GM12878 (cell line): ENCODE measurements at regions not wholly inside any gene's neighbourhood (a gene's known extent, or its start where the extent isn't known, plus 50 kb on each side); places are given as distances from the start of the nearest gene placed in this dataset.

Experiments
- ATAC-seq: fragments of 200-7000 bp; cut with Tn5 transposase; 3 replicates; pipeline ENCODE4 v1.9.1; 2020; ENCODE audit warnings: mild to moderate bottlenecking, moderate library complexity
- BruUV-seq: library from RNA; stranded (reverse); fragments of 400-500 nt; replicated peaks from 2 replicates; lab custom pipeline; 2021; lab: Mats Ljungman, UMichigan
- CTCF ChIA-PET: fragments of 300-600 bp; sonication (Branson Sonifier 250); formaldehyde crosslinking; extraction: SDS; loops from one replicate; lab custom pipeline; 2021; ENCODE audit warnings: inconsistent platforms; lab: Yijun Ruan, JAX
- POLR2A ChIA-PET: fragments of 350-600 bp; formaldehyde crosslinking; extraction: SDS; loops from one replicate; lab custom pipeline; 2021; ENCODE audit warnings: inconsistent platforms; lab: Charles Lee
- RAD21 ChIA-PET: fragments of 300-600 bp; sonication (Branson Sonifier 250); formaldehyde crosslinking; loops from one replicate; lab custom pipeline; 2023; ENCODE audit warnings: antibody characterized with exemption; ENCODE audit not compliant: unreplicated experiment; lab: Charles Lee
- SMC1A ChIA-PET: fragments of 300-600 bp; sonication (Branson Sonifier 250); formaldehyde crosslinking; loops from one replicate; lab custom pipeline; 2023; ENCODE audit not compliant: unreplicated experiment, uncharacterized antibody; lab: Charles Lee
- DNase-seq: peaks from one replicate; pipeline ENCODE4 v3.0.0-alpha.2; 2011; ENCODE audit warnings: low read depth, low spot score
- FAIRE-seq: peaks from 3 replicates; lab custom pipeline; 2011; peaks lifted over from hg19 to GRCh38; lab: Jason Lieb, UNC
- H2AFZ ChIP-seq: 2 replicates; pipeline ENCODE4 v1.6.0; 2011; ENCODE audit warnings: low read depth, low read length, control low read depth; ENCODE audit not compliant: control insufficient read depth
- H3K27ac ChIP-seq: 2 replicates; pipeline ENCODE4 v1.5.1; 2011; ENCODE audit warnings: control low read depth; ENCODE audit not compliant: control insufficient read depth, insufficient read depth
- H3K27me3 ChIP-seq, 2 experiments: replicated peaks in 1 of 2; 2 replicates each; pipeline versions ENCODE4 v1.6.0 to v1.6.1; 2011; ENCODE audit warnings: low read length in 1 of 2; ENCODE audit not compliant: control insufficient read depth in 2 of 2, insufficient read depth in 2 of 2
- H3K36me3 ChIP-seq, 2 experiments: 2 replicates each; pipeline ENCODE4 v1.5.1; 2011; ENCODE audit warnings: low read length in 1 of 2; ENCODE audit not compliant: control insufficient read depth in 2 of 2, insufficient read depth in 2 of 2
- H3K4me1 ChIP-seq: 2 replicates; pipeline ENCODE4 v1.6.1; 2011; ENCODE audit warnings: mild to moderate bottlenecking, low read length, moderate library complexity, mixed read lengths; ENCODE audit not compliant: control insufficient read depth, insufficient read depth
- H3K4me2 ChIP-seq: 2 replicates; pipeline ENCODE4 v1.6.0; 2011; ENCODE audit warnings: control low read depth; ENCODE audit not compliant: control insufficient read depth, insufficient read depth
- H3K4me3 ChIP-seq: fragments of 200-600 bp; sonication (generic); 2 replicates; pipeline ENCODE4 v1.5.1; 2016
- H3K79me2 ChIP-seq: 2 replicates; pipeline ENCODE4 v1.6.0; 2011; ENCODE audit warnings: low read length; ENCODE audit not compliant: control insufficient read depth, insufficient read depth
- H3K9ac ChIP-seq: 2 replicates; pipeline ENCODE4 v1.8.0; 2011; ENCODE audit warnings: low read length, control low read depth, mixed read lengths; ENCODE audit not compliant: control insufficient read depth, insufficient read depth
- H3K9me3 ChIP-seq: replicated peaks from 3 replicates; pipeline ENCODE4 v1.5.1; 2011; ENCODE audit warnings: mild to moderate bottlenecking, low read length; ENCODE audit not compliant: control insufficient read depth, insufficient read depth
- H4K20me1 ChIP-seq: 2 replicates; pipeline ENCODE4 v1.6.0; 2011; ENCODE audit not compliant: control insufficient read depth, insufficient read depth
- GATAD2B ChIP-seq: fragments of 450-650 bp; conservative IDR thresholded peaks from 2 replicates; pipeline ENCODE4 v1.6.1; 2017; ENCODE audit warnings: low read depth, mild to moderate bottlenecking, moderate library complexity
- JUNB ChIP-seq: IDR thresholded peaks from 2 replicates; pipeline ENCODE4 v1.6.1; 2016; ENCODE audit warnings: antibody characterized with exemption, mild to moderate bottlenecking
- NFXL1 ChIP-seq: fragments of 450-650 bp; IDR thresholded peaks from 2 replicates; pipeline ENCODE4 v1.6.1; 2017; ENCODE audit warnings: antibody characterized with exemption, mild to moderate bottlenecking, borderline replicate concordance
- WRNIP1 ChIP-seq: IDR thresholded peaks from 2 replicates; pipeline ENCODE4 v1.6.1; 2011; ENCODE audit warnings: low read depth, low read length, improper control_type of control experiment, borderline replicate concordance
- WGBS: methylation state at CpG from one replicate; pipeline ENCODE4 v1.1.6; 2016; ENCODE audit warnings: low lambda C conversion rate; ENCODE audit not compliant: insufficient replicate concordance, insufficient coverage; ENCODE audit errors: missing lambda C conversion rate; 5-methylcytosine and 5-hydroxymethylcytosine counted together
- in situ Hi-C: fragments of 300-500 bp; cut with MboI; formaldehyde crosslinking; loops from 9 replicates; pipeline ENCODE4 v1.14.3; 2018; ENCODE audit warnings: mixed read lengths
- intact Hi-C: fragments of 100-400 bp; cut with micrococcal nuclease; formaldehyde crosslinking; loops from one replicate; pipeline ENCODE4 v1.14.2; 2022; ENCODE audit not compliant: unreplicated experiment
- TF ChIP-seq, protein P1 (sequence below): fragments of 150-350 bp; IDR thresholded peaks from 2 replicates; pipeline ENCODE4 v1.6.1; 2016; ENCODE audit warnings: low read depth, low read length
- TF ChIP-seq, protein P2 (sequence below): fragments of 450-650 bp; IDR thresholded peaks from 2 replicates; pipeline ENCODE4 v1.6.1; 2016; ENCODE audit warnings: mild to moderate bottlenecking
- TF ChIP-seq, protein P3 (sequence below): fragments of 450-650 bp; IDR thresholded peaks from 2 replicates; pipeline ENCODE4 v1.6.1; 2014; ENCODE audit warnings: mild to moderate bottlenecking

DNA sequence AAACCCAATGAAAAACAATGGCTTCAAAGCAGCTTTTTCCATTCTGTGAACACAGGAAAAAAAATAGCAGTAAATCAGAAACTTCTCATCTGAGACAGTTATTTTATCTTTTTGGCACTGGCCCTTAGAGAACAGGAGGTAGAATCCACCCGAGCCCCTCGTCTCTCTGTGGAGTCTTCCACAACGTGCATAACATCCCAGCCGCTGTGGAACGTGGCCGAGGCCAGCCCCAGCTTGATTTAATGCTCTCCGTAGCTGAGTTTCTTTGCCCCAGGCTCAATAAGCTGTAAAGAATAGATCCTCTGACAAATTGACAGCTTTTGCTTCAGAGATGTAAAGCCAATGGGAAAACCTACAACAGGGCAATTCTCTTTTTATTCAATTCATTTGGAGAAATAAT is 107.9 kb upstream of the DAP start:
- Histone ChIP-seq H3K27me3 (no peaks in the 10 kb centered on the region; a peak in 1 of 4 replicates), H3K4me3 (no peak overlapping the region), H3K4me2 (no peak overlapping the region), H3K9ac (no peak overlapping the region), H3K4me1 (no peaks in the 10 kb centered on the region)
- no peak for DNase-seq
- ATAC-seq: no peak
- CTCF ChIA-PET: interaction anchor here (1.0 kb wide), 1 partner anchor 11 kb away, joined by 3 read pairs; no protein-coding TSS in a partner anchor
- TF ChIP-seq GATAD2B: no peak
- TF ChIP-seq, all 136 proteins: peak for 0
- intact Hi-C loops (loop anchor here (5.0 kb wide), 1 partner anchor 313 kb away; no protein-coding TSS in a partner anchor), in situ Hi-C loops (loop anchor here (10.0 kb wide), 1 partner anchor 174 kb away; no protein-coding TSS in a partner anchor)
- no peak for FAIRE-seq
- ChIA-PET POLR2A (no interaction called here), SMC1A (no interaction called here), RAD21 (interaction anchor here (0.9 kb wide), 1 partner anchor 182 kb away, joined by 5 read pairs; no protein-coding TSS in a partner anchor)
- H3K79me2 ChIP-seq: no peaks in the 10 kb centered on the region
- BruUV-seq: no TSS peak
- no peak overlapping the region for H3K27ac ChIP-seq
- 26% methylated on average over 7 of the region's 7 CpGs for WGBS
- H3K36me3 ChIP-seq: no peaks in the 10 kb centered on the region
- H4K20me1 ChIP-seq: no peaks in the 10 kb centered on the region
- no peaks in the 10 kb centered on the region for H3K9me3 ChIP-seq
- H2AFZ ChIP-seq: no peak overlapping the region

DNA sequence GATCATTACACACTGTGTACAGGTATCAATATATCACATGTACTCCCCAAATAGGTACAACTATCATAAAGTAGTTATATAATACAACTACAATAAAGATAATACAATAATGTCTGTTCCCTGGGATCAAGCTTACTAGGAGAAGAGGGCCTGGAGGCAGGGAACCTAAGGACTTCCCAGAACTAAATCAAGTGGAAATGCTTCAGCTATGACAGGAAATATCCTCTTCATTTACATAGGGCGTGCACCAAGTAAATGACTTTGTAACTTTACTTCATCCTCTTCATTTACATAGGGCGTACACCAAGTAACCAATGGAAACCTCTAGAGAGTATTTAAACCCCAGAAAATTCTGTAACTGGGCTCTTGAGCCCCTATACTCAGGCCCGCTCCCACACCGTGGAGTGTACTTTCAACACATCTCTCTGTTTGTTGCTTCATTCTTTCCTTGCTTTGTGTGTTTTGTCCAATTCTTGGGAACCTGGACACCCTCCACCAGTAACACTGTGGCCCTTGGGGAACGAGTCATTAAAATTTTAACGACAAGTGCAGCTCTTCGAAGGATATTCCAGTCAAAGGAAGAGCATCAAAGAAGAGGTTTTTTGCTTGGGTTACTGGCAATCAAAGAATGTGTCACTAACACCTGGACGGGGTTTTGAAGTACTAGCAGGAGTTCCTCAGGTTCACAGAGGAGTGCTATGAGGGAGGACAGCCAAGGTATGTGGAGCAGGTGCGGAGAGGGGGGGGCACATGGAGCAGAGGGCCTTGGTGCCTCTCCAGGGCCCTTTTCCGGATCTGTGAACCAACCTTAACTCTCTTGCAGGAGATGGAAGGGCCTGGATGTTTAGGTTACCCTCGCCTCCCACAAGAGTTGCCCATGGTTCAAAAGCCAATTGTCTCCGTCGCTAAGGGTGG is 106.6 kb upstream of the DAP start:
- intact Hi-C loops: loop anchor here (5.0 kb wide), 1 partner anchor 315 kb away; no protein-coding TSS in a partner anchor
- no peaks in the 10 kb centered on the region for H3K9me3 ChIP-seq
- TF ChIP-seq, protein P1, sequence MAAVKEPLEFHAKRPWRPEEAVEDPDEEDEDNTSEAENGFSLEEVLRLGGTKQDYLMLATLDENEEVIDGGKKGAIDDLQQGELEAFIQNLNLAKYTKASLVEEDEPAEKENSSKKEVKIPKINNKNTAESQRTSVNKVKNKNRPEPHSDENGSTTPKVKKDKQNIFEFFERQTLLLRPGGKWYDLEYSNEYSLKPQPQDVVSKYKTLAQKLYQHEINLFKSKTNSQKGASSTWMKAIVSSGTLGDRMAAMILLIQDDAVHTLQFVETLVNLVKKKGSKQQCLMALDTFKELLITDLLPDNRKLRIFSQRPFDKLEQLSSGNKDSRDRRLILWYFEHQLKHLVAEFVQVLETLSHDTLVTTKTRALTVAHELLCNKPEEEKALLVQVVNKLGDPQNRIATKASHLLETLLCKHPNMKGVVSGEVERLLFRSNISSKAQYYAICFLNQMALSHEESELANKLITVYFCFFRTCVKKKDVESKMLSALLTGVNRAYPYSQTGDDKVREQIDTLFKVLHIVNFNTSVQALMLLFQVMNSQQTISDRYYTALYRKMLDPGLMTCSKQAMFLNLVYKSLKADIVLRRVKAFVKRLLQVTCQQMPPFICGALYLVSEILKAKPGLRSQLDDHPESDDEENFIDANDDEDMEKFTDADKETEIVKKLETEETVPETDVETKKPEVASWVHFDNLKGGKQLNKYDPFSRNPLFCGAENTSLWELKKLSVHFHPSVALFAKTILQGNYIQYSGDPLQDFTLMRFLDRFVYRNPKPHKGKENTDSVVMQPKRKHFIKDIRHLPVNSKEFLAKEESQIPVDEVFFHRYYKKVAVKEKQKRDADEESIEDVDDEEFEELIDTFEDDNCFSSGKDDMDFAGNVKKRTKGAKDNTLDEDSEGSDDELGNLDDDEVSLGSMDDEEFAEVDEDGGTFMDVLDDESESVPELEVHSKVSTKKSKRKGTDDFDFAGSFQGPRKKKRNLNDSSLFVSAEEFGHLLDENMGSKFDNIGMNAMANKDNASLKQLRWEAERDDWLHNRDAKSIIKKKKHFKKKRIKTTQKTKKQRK: no peak
- TF ChIP-seq JUNB: no peak
- TF ChIP-seq, protein P2, sequence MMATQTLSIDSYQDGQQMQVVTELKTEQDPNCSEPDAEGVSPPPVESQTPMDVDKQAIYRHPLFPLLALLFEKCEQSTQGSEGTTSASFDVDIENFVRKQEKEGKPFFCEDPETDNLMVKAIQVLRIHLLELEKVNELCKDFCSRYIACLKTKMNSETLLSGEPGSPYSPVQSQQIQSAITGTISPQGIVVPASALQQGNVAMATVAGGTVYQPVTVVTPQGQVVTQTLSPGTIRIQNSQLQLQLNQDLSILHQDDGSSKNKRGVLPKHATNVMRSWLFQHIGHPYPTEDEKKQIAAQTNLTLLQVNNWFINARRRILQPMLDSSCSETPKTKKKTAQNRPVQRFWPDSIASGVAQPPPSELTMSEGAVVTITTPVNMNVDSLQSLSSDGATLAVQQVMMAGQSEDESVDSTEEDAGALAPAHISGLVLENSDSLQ: no peak
- no peak for TF ChIP-seq WRNIP1
- no peak for TF ChIP-seq NFXL1
- TF ChIP-seq, protein P3, sequence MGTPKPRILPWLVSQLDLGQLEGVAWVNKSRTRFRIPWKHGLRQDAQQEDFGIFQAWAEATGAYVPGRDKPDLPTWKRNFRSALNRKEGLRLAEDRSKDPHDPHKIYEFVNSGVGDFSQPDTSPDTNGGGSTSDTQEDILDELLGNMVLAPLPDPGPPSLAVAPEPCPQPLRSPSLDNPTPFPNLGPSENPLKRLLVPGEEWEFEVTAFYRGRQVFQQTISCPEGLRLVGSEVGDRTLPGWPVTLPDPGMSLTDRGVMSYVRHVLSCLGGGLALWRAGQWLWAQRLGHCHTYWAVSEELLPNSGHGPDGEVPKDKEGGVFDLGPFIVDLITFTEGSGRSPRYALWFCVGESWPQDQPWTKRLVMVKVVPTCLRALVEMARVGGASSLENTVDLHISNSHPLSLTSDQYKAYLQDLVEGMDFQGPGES: no peak

More for the DNA sequence above, 106.6 kb upstream of the DAP start:
- ChIA-PET RAD21 (no interaction called here), SMC1A (no interaction called here), POLR2A (interaction anchor here (0.6 kb wide), 1 partner anchor 163 kb away, joined by 3 read pairs; no protein-coding TSS in a partner anchor), CTCF (no interaction called here)
- H3K79me2 ChIP-seq: no peaks in the 10 kb centered on the region
- WGBS: 37% methylated on average over 12 of the region's 13 CpGs
- H3K27me3 ChIP-seq: no peaks in the 10 kb centered on the region; a peak in 1 of 4 replicates
- DNase-seq (no peak), FAIRE-seq (no peak), ATAC-seq (no peak)
- H3K4me3 ChIP-seq: no peak overlapping the region
- no peaks in the 10 kb centered on the region for H3K4me1 ChIP-seq
- no peaks in the 10 kb centered on the region for H3K36me3 ChIP-seq
- no peak overlapping the region for H3K9ac ChIP-seq
- no peak overlapping the region for H3K27ac ChIP-seq
- no peak overlapping the region for H2AFZ ChIP-seq
- no peak overlapping the region for H3K4me2 ChIP-seq
- BruUV-seq: no TSS peak
- in situ Hi-C loops: loop anchor here (10.0 kb wide), 1 partner anchor 173 kb away; no protein-coding TSS in a partner anchor
- no peaks in the 10 kb centered on the region for H4K20me1 ChIP-seq
